ENCODE measurements at regions not wholly inside any gene's neighbourhood (a gene's known extent, or its start where the extent isn't known, plus 50 kb on each side); places are given as distances from the start of the nearest gene placed in this dataset.

- no peak for TF ChIP-seq EZH2phosphoT487 (IDR thresholded peaks at IDR 0.05; ENCODE audit: borderline replicate concordance, low read depth, low read length)
- TF ChIP-seq, protein P1, sequence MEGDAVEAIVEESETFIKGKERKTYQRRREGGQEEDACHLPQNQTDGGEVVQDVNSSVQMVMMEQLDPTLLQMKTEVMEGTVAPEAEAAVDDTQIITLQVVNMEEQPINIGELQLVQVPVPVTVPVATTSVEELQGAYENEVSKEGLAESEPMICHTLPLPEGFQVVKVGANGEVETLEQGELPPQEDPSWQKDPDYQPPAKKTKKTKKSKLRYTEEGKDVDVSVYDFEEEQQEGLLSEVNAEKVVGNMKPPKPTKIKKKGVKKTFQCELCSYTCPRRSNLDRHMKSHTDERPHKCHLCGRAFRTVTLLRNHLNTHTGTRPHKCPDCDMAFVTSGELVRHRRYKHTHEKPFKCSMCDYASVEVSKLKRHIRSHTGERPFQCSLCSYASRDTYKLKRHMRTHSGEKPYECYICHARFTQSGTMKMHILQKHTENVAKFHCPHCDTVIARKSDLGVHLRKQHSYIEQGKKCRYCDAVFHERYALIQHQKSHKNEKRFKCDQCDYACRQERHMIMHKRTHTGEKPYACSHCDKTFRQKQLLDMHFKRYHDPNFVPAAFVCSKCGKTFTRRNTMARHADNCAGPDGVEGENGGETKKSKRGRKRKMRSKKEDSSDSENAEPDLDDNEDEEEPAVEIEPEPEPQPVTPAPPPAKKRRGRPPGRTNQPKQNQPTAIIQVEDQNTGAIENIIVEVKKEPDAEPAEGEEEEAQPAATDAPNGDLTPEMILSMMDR (conservative IDR thresholded peaks at IDR 0.05; ENCODE audit: low read length) = no peak
Measured at GRCh38 chr15:91498749-91499062, 354.8 kb upstream of the SLCO3A1 start.
